ENCODE measurements at regions not wholly inside any gene's neighbourhood (a gene's known extent, or its start where the extent isn't known, plus 50 kb on each side); places are given as distances from the start of the nearest gene placed in this dataset.

GRCh38 chr2:150705767-150706166 lies 218.3 kb upstream of the RND3 start:
- no peak for DNase-seq (ENCODE audit: low spot score)

GRCh38 chr2:150705357-150705756 lies 217.9 kb upstream of the RND3 start:
- DNase-seq (ENCODE audit: low spot score) = no peak

GRCh38 chr2:150702791-150703190 lies 215.3 kb upstream of the RND3 start:
- DNase-seq (ENCODE audit: low spot score) = no peak

GRCh38 chr2:150700666-150701580 lies 213.5 kb upstream of the RND3 start:
- no peak for DNase-seq (ENCODE audit: low spot score)

DNA sequence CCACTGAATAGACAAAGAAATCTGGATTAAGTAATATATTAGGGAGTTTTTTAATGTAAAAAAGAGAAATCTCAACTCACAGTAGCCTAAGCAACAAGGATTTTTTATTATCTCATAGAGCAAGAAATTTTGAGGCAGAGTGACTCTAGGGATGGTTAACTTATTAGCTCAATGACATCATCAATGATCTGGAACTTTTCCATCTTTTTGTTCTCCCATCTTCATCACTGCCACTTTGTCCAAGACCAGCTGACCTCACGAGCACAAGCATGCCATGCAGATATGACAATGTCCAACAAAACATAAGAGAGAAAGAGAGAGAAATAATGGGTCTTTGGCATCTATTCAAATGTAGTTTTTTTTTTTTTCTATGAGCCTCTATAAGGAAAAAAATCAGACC lies 211.8 kb upstream of the RND3 start:
- no peak for DNase-seq (ENCODE audit: low spot score)

DNA sequence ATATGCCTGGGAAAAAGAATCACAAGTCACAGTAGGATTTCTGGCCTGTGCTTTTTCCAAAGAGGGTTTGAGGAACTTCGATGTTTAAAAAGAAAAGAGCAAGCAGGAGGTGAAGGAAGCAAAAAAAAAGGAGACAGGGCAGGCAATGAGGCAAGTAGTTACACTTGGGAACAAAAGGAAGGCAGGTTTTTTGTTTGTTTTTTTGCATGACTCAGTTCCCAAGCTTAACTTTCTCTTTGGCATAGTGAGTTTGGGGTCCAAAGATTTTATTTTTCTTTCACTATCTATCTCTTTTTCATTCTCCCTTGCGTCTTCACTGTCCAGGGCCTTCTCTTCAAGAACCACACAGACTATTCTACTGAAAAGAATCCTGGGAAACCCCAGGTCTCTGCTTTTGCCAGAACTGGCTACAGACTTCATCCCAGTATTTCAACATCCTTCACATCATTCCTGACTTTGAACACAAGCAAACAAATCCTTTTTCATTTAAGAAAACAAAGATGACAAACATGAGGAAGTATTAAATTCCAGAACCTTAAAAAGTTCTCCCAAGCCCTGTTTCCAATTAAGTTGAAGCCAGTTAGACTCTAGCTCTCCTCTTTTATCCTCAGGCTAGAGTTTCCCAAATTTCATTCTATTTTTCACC lies 210.7 kb upstream of the RND3 start:
- no peak for DNase-seq (ENCODE audit: low spot score)

DNA sequence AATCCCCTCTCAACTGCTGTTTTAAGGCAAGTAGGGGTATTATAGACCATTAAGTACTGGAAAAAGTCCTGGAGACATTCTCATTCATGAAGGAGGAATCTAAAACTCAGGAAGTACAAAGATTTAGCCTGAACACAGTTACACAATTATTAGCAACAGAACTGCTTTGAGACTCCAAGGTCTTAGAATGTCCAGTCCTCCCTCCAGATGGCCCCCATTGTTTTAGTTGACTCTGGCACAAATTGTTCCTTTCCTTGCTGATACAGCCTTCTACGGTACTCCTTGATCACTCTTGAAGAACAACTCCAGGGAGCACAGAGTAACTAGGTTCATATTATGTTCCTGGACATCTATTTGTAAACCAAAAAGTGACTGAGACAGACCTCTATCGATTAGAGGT lies 210.1 kb upstream of the RND3 start:
- no peak for DNase-seq (ENCODE audit: low spot score)

DNA sequence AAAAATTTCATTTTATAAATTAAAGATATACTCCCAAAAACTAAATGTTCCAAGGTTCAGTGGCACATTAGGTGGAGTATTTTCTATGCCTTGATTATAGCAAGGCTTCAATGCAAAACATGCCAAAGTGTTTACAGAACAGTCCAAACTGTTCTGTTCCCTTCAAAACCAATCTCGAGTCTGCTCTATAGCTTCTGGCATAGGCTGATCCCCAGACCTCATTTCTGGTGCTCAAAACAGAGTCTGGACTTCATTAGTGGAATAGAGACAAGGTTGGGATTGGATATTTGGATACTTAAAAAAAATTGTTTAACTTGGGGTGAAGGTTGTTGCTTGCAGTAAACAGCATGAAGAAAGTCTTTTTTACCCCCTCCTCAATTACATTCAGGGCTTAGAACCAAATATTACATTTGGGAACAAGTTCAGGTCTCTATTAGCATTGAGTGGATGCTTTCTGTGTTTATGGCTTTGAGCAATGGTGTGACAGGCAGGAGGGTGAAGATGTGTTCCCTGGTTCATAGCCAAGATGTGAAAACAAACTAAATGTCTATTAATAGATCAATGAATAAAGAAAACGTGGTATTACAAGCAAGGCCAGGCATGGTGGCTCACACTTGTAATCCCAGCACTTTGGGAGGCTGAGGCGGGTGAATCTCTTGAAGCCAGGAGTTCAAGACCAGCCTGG lies 208.1 kb upstream of the RND3 start:
- no peak for DNase-seq (ENCODE audit: low spot score)

- no peak for DNase-seq (ENCODE audit: low spot score)
Observed at GRCh38 chr2:150693556-150693955, 206.1 kb upstream of the RND3 start.

- DNase-seq (ENCODE audit: low spot score) = no peak
Observed at GRCh38 chr2:150690870-150691269, 203.4 kb upstream of the RND3 start.

DNA sequence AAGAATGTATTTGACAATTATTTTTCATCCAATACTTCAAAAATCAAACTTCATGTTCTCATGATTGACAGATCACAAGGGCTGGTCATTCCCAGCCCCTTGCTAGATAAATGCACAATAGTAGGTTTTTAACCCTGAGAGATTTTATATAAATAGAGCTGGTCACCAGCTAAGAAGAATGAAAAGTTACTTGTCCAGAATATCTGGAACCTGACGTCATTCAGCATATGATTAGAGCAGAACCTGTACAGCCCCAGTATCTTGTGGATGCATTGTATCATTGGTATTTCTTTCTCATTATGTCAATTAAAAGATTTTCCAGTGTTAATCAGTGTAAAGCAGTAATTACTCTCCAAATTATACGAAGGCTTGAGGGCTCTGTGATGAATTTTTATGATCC lies 202.8 kb upstream of the RND3 start:
- DNase-seq (ENCODE audit: low spot score) = no peak

DNA sequence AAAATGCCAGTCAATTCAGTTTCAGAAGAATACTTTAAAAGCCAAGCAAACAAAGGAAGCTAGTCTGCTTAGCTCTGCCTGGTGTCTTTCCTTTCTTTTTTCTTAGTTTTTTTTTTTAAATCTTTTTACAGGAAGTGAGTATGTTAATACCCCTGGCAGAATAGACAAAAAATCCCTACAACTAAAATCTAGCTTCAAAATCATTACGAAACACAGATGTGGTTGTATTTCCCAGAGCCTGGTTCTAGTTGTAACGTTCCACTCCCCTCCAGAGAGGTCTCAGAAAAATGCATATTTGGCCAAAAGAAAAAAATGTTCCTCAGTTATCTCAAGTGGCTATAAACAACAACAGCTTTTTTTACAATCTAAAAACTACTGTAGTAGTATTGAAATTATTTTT lies 202.1 kb upstream of the RND3 start:
- DNase-seq (ENCODE audit: low spot score) = no peak

DNA sequence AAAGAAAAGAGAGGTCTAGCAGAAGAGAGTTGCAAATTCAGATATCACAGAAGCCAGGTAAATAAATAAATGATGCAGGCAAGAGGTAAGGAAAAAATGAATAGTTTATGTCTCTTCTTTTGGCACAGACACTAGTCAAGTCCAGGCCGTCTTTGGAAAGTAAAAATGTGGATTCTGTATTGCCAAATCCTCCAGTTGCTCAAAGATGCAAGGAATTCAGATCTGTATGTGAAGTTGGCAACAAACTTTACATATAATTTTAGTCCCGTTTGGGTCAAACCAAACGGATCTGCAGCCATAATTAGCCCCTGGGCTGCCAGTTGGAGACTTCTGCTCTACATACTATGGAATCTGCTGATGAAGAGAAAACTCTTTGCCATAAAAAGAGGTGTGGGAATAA lies 200.5 kb upstream of the RND3 start:
- no peak for DNase-seq (ENCODE audit: low spot score)

GRCh38 chr2:150686391-150686790 lies 198.9 kb upstream of the RND3 start:
- no peak for DNase-seq (ENCODE audit: low spot score)

GRCh38 chr2:150681120-150681804 lies 193.8 kb upstream of the RND3 start:
- DNase-seq (ENCODE audit: low spot score) = peak; percentile 30

- DNase-seq (ENCODE audit: low spot score) = no peak
Observed at GRCh38 chr2:150679456-150680120, 192.1 kb upstream of the RND3 start.

DNA sequence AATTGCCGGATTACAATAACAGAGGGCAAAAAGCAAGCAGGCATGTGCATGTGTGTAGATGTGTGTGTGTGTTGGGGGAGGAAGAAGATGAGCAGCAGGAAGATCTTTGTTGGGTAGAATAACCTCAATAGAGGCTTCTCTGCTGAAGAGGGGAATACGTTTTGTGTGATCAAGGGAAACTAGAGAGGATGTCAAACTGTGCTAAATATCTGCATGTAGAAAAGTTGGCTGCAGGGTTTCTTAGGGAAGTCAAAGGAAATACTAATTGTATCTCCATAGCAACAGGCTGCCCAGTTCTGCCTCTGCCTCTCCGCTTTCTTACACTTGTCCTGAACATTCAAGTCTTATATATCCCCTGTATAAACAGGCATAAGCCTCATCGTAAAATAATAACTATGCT lies 190.1 kb upstream of the RND3 start:
- DNase-seq (ENCODE audit: low spot score) = no peak

DNA sequence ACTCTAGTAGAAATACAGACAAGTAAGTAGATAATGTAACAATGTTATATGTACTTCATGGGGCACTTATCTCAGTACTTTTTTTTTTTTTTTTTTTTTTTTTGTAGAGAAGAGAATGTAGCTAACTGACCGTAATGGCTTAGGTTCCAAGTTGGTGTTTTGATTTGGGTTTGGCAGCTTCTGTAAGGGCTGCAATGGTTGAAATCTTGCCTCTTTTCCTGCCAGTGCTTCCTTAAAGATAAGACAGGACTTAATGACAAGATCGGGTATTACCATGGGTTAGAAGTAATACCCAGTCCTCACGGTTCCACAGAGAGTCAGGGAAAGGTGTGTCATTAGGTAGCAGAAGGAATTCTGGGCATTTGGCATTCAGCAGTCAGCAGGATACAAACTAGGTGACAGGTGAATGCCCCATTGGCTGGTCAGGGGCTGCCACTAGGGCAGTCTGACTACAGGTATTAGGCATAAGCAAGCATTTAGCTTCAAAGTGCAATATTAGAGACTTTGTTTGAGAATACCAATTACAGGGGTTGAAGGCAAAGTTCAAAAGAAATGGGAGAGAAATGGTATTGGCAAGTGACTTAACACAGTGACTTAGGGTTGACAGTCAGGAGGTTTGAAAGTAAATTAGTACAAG lies 189.4 kb upstream of the RND3 start:
- DNase-seq (ENCODE audit: low spot score) = no peak

DNA sequence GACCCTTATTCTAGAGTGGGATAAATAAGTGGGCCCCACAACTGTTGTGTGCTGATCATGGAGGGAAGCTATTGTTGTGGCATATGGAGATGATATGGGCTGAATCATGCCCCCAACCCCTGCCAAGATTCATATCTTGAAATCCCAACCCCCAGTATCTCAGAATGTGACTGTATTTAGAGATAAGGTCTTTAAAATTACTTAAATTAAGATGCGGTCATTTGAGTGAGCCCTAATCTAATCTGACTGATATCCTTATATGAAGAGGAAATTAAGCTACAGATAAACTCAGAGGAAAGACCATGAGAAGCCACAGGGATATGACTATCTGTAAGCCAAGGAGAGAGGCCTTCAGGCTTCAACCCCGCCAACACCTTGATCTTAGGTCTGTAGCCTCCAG lies 188.3 kb upstream of the RND3 start:
- DNase-seq (ENCODE audit: low spot score) = no peak

- DNase-seq (ENCODE audit: low spot score) = no peak
Observed at GRCh38 chr2:150674283-150674682, 186.8 kb upstream of the RND3 start.

- DNase-seq (ENCODE audit: low spot score) = no peak
Observed at GRCh38 chr2:150672311-150672710, 184.8 kb upstream of the RND3 start.

All from kidney capillary endothelial cell (primary cell).